Suprapubic skin (tissue), 4 donors: ENCODE measurements at regions not wholly inside any gene's neighbourhood (a gene's known extent, or its start where the extent isn't known, plus 50 kb on each side); places are given as distances from the start of the nearest gene placed in this dataset.
"Not testable (repeated sequence)": the region's sequence is repeated elsewhere in the genome, so short reads cannot be mapped to it uniquely, and the experiment has no call there.

ENCODE experiments used
- DNase-seq, 2 donors: peaks; one replicate each; pipeline ENCODE4 v3.0.0-alpha.2; 2019; ENCODE audit warnings: low spot score in 2 of 2
- H3K27ac ChIP-seq: fragments of 200-600 bp; sonication (generic); one replicate; pipeline ENCODE4 v1.5.1; 2019
- H3K27me3 ChIP-seq: fragments of 200-600 bp; sonication (generic); one replicate; pipeline ENCODE4 v1.5.1; 2019
- H3K36me3 ChIP-seq: fragments of 200-600 bp; sonication (generic); one replicate; pipeline ENCODE4 v1.5.1; 2019
- H3K4me1 ChIP-seq: fragments of 200-600 bp; sonication (generic); one replicate; pipeline ENCODE4 v1.5.1; 2019
- H3K4me3 ChIP-seq: fragments of 200-600 bp; sonication (generic); one replicate; pipeline ENCODE4 v1.5.1; 2019; ENCODE audit warnings: mild to moderate bottlenecking
- H3K9me3 ChIP-seq: fragments of 200-600 bp; sonication (generic); one replicate; pipeline ENCODE4 v1.5.1; 2019
- CTCF ChIP-seq, 2 donors: fragments of 200-600 bp in 1 of 2; fragments of 450-650 bp in 1 of 2; sonication (generic) in 1 of 2; IDR thresholded peaks; one replicate each; pipeline ENCODE4 v1.5.1; 2016 to 2019; ENCODE audit warnings: antibody characterized with exemption in 2 of 2, mild to moderate bottlenecking in 1 of 2, moderate library complexity in 1 of 2
- EP300 ChIP-seq: sonication (generic); formaldehyde crosslinking; IDR thresholded peaks from one replicate; pipeline ENCODE4 v1.6.1; 2017; ENCODE audit warnings: antibody characterized with exemption
- POLR2A ChIP-seq, 2 donors: fragments of 450-650 bp; IDR thresholded peaks; one replicate each; pipeline ENCODE4 v1.6.1; 2017; ENCODE audit warnings: antibody characterized with exemption in 2 of 2, mild to moderate bottlenecking in 2 of 2, moderate library complexity in 2 of 2
- POLR2AphosphoS5 ChIP-seq, 3 donors: sonication (generic); formaldehyde crosslinking; IDR thresholded peaks; one replicate each; pipeline ENCODE4 v1.6.1; 2017; ENCODE audit warnings: antibody characterized with exemption in 3 of 3
- WGBS: methylation state at CpG from one replicate; pipeline ENCODE4 v1.1.5; 2018; 5-methylcytosine and 5-hydroxymethylcytosine counted together

DNA sequence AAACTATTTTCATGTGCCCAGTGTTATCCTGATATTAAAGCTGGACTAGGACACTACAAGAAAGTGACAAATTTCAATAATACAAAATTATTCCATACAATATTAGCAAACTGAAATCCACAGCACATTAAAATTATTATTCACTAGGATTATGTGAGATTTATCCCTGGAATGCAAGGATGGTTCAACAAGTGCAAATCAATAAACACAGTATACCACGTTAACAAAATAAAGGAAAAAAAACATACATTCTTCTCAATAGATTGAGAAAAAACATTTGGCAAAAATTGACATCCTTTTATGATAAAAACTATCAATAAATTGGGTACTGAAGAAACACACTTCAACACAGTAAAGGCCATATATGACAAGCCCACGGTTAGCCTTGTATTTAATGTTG is 1758.2 kb upstream of the RAG2 start:
- DNase-seq, result no peak
- Histone ChIP-seq H3K4me3 (no peak overlapping the region), H3K36me3 (no peaks in the 10 kb centered on the region), H3K27me3 (no peaks in the 10 kb centered on the region), H3K4me1 (no peaks in the 10 kb centered on the region), H3K27ac (no peak overlapping the region), H3K9me3 (peaks cover 3% of the 10 kb centered on the region)
- WGBS, result 82% methylated on average over 2 of the region's 2 CpGs
- TF ChIP-seq CTCF (IDR thresholded peaks at IDR 0.05), result no peak
- no peak for TF ChIP-seq POLR2AphosphoS5 (IDR thresholded peaks at IDR 0.05)
- TF ChIP-seq POLR2A (IDR thresholded peaks at IDR 0.05), result no peak

- Histone ChIP-seq H3K4me1 (no peaks in the 10 kb centered on the region), H3K4me3 (no peak overlapping the region), H3K36me3 (no peaks in the 10 kb centered on the region), H3K27ac (no peak overlapping the region), H3K9me3 (no peaks in the 10 kb centered on the region), H3K27me3 (no peaks in the 10 kb centered on the region)
- 89% methylated on average over 3 of the region's 3 CpGs for WGBS
- DNase-seq, result no peak
- TF ChIP-seq CTCF (IDR thresholded peaks at IDR 0.05) (no peak), POLR2AphosphoS5 (IDR thresholded peaks at IDR 0.05) (no peak)
Observed at GRCh38 chr11:38345286-38345685, 1747.2 kb upstream of the RAG2 start.

- not testable (repeated sequence) for H3K27me3 ChIP-seq, H3K4me1 ChIP-seq, H3K4me3 ChIP-seq, DNase-seq, H3K9me3 ChIP-seq, H3K27ac ChIP-seq, H3K36me3 ChIP-seq
- 88% methylated on average over 2 of the region's 2 CpGs for WGBS
Observed at GRCh38 chr11:38341612-38342011, 1743.6 kb upstream of the RAG2 start.

- no peak for DNase-seq
- Histone ChIP-seq H3K4me3 (no peak overlapping the region), H3K27ac (no peak overlapping the region), H3K9me3 (no peaks in the 10 kb centered on the region), H3K27me3 (no peaks in the 10 kb centered on the region), H3K36me3 (no peaks in the 10 kb centered on the region), H3K4me1 (no peaks in the 10 kb centered on the region)
- TF ChIP-seq CTCF (IDR thresholded peaks at IDR 0.05) (no peak), POLR2A (IDR thresholded peaks at IDR 0.05) (no peak), POLR2AphosphoS5 (IDR thresholded peaks at IDR 0.05) (no peak), EP300 (no peak)
- 79% methylated on average over 8 of the region's 8 CpGs for WGBS
Observed at GRCh38 chr11:38339835-38340440, 1741.9 kb upstream of the RAG2 start.

DNA sequence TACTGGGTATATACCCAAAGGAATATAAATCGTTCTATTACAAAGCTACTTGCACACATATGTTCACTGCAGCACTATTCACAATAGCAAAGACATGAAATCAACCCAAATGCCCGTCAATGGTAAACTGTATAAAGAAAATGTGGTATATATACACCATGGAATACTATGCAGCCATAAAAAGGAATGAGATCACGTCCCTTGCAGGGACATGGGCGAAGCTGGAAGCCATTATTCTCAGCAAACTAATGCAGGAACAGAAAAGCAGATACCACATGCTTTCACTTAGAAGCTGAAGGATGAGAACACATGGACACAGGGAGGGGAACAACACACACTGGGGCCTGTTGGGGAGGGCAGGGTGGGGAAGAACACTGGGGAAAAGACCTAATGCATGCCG is 1740.0 kb upstream of the RAG2 start:
- not testable (repeated sequence) for H3K27ac ChIP-seq, DNase-seq, H3K9me3 ChIP-seq, H3K4me1 ChIP-seq, H3K36me3 ChIP-seq, H3K4me3 ChIP-seq, H3K27me3 ChIP-seq
- 84% methylated on average over 5 of the region's 5 CpGs for WGBS

- H3K4me1 ChIP-seq, result no peaks in the 10 kb centered on the region
- 92% methylated on average over 3 of the region's 3 CpGs for WGBS
- TF ChIP-seq EP300 (no peak), CTCF (IDR thresholded peaks at IDR 0.05) (no peak), POLR2A (IDR thresholded peaks at IDR 0.05) (no peak), POLR2AphosphoS5 (IDR thresholded peaks at IDR 0.05) (no peak)
- DNase-seq, result no peak
- H3K36me3 ChIP-seq, result no peaks in the 10 kb centered on the region
- H3K4me3 ChIP-seq, result no peak overlapping the region
- H3K9me3 ChIP-seq, result no peaks in the 10 kb centered on the region
- H3K27me3 ChIP-seq, result no peaks in the 10 kb centered on the region
- no peak overlapping the region for H3K27ac ChIP-seq
Observed at GRCh38 chr11:38332046-38332445, 1734.0 kb upstream of the RAG2 start.
